Naive B cell (primary cell): ENCODE measurements at regions not wholly inside any gene's neighbourhood (a gene's known extent, or its start where the extent isn't known, plus 50 kb on each side); places are given as distances from the start of the nearest gene placed in this dataset.

ENCODE experiments used
- ATAC-seq, 2 donors: fragments of 150-1000 bp; cut with Tn5 transposase; 2 replicates each; pipeline ENCODE4 v1.10.0; 2021; ENCODE audit warnings: low read depth in 2 of 2, mild to moderate bottlenecking in 2 of 2, moderate library complexity in 2 of 2
- DNase-seq: peaks from one replicate; pipeline ENCODE4 v3.0.0; 2022
- H3K27ac Mint-ChIP-seq, 6 donors: one replicate each; pipeline ENCODE4 v1.8.0; 2020 to 2022; ENCODE audit warnings: mild to moderate bottlenecking in 6 of 6, mixed read lengths in 6 of 6, moderate library complexity in 5 of 6, inconsistent platforms in 2 of 6
- H3K27me3 Mint-ChIP-seq, 3 donors: one replicate each; pipeline ENCODE4 v1.8.0; 2021 to 2022; ENCODE audit warnings: mixed read lengths in 3 of 3, mild to moderate bottlenecking in 1 of 3
- H3K36me3 Mint-ChIP-seq, 2 donors: one replicate each; pipeline ENCODE4 v1.8.0; 2020 to 2022; ENCODE audit warnings: mixed read lengths in 2 of 2, inconsistent platforms in 1 of 2, mild to moderate bottlenecking in 1 of 2
- H3K4me1 Mint-ChIP-seq, 3 donors: one replicate each; pipeline ENCODE4 v1.8.0; 2020 to 2022; ENCODE audit warnings: mixed read lengths in 3 of 3, inconsistent platforms in 1 of 3, mild to moderate bottlenecking in 1 of 3, moderate library complexity in 1 of 3
- H3K4me3 Mint-ChIP-seq, 8 donors: one replicate each; pipeline ENCODE4 v1.8.0; 2020 to 2022; ENCODE audit warnings: mild to moderate bottlenecking in 8 of 8, mixed read lengths in 8 of 8, moderate library complexity in 8 of 8, inconsistent platforms in 2 of 8
- H3K9me3 Mint-ChIP-seq, 7 donors: one replicate each; pipeline ENCODE4 v1.8.0; 2020 to 2022; ENCODE audit warnings: mixed read lengths in 7 of 7, mild to moderate bottlenecking in 5 of 7, inconsistent platforms in 2 of 7, moderate library complexity in 1 of 7

GRCh38 chr2:60603533-60604190 is 50.2 kb upstream of the BCL11A start:
- H3K27ac Mint-ChIP-seq = no peak overlapping the region
- H3K4me1 Mint-ChIP-seq = no peaks in the 10 kb centered on the region
- DNase-seq (no peak), ATAC-seq (no peak)
- H3K36me3 Mint-ChIP-seq = peaks cover 0 to 14% of the 10 kb centered on the region in 2 donors
- H3K27me3 Mint-ChIP-seq = peaks cover 0 to 16% (median 4%) of the 10 kb centered on the region in 3 donors
- H3K4me3 Mint-ChIP-seq = no peak overlapping the region
- H3K9me3 Mint-ChIP-seq = peaks cover 0 to 7% (median 5%) of the 10 kb centered on the region in 7 donors

- H3K27me3 Mint-ChIP-seq = peaks cover 0 to 16% (median 4%) of the 10 kb centered on the region in 3 donors
- H3K27ac Mint-ChIP-seq = peak overlapping the region in 1 of 6 donors; percentile 41
- ATAC-seq = no peak
- no peaks in the 10 kb centered on the region for H3K4me1 Mint-ChIP-seq
- no peak for DNase-seq
- H3K9me3 Mint-ChIP-seq = peaks cover 0 to 7% (median 5%) of the 10 kb centered on the region in 7 donors
- H3K4me3 Mint-ChIP-seq = no peak overlapping the region
- H3K36me3 Mint-ChIP-seq = peaks cover 0 to 14% of the 10 kb centered on the region in 2 donors
Measured at GRCh38 chr2:60604486-60605064, 51.1 kb upstream of the BCL11A start.

DNA sequence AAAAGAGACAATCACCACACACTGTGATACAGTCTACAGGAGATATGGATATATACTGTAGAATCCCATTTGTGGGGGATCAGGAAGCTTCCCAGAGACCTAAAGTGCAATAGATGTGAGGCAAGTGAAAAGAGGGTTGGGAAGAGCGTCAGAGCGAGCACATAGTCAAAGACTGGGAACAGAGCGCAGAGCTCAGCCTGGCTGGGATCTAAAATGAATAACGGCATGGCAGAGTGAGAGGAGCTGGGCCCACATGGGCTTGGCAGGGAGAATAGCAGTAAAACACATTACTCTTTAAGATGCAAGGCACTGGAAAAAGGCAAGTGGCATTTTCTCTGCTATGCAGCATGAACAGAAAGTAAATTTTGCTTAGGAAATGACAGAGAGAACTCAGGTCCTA is 52.4 kb upstream of the BCL11A start:
- Mint-ChIP-seq H3K4me1 (no peaks in the 10 kb centered on the region), H3K9me3 (peaks cover 0 to 4% (median 1%) of the 10 kb centered on the region in 7 donors), H3K27ac (no peak overlapping the region), H3K27me3 (peaks cover 0 to 16% (median 4%) of the 10 kb centered on the region in 3 donors), H3K4me3 (no peak overlapping the region), H3K36me3 (peaks cover 0 to 8% of the 10 kb centered on the region in 2 donors)
- no peak for DNase-seq
- no peak for ATAC-seq

DNA sequence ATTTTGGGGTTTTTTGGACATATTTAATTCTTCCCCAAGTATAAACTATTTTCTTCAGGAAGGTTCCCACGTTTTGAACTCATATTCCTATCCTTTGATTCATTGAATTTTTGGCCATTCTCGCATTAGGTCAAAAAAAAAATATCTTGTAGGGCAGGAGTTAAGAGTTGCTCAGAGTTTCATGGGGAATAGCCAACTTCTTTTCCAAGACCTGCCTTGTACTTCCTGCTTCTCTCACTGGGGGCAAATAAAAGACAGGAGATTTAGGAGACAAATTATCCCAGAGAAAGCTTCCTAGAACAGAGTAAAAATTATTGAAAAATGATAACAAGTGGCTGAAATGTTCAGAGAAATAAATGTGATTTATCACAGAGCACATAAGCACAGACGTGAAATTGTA is 55.2 kb upstream of the BCL11A start:
- Mint-ChIP-seq H3K4me3 (no peak overlapping the region), H3K4me1 (peaks cover 0 to 6% (median 0%) of the 10 kb centered on the region in 3 donors), H3K9me3 (peaks cover 0 to 2% (median 0%) of the 10 kb centered on the region in 7 donors), H3K36me3 (peaks cover 0 to 8% of the 10 kb centered on the region in 2 donors), H3K27me3 (peaks cover 4 to 16% (median 12%) of the 10 kb centered on the region in 3 donors), H3K27ac (no peak overlapping the region)
- ATAC-seq (no peak), DNase-seq (no peak)

DNA sequence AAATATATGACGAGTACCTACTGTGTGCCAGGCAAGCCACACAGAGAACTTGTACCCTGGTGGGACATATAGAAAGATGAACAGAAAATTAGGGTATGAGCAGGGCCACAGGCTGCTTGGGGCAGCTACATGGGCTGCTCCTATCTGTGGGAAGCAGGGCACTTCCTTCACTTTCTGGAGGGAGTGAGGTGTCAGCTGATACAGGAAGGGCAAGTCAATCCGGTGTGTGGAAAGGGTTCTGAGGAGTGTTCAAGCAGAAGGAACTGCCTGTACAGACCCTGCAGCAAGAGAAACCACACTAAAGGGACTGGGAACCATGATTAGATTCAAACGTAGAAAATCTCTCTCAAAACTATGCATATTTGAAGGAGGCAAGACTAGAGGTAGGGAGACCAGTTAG is 58.6 kb upstream of the BCL11A start:
- Mint-ChIP-seq H3K9me3 (peaks cover 0 to 2% (median 0%) of the 10 kb centered on the region in 7 donors), H3K4me1 (peaks cover 0 to 6% (median 0%) of the 10 kb centered on the region in 3 donors), H3K4me3 (no peak overlapping the region), H3K27ac (no peak overlapping the region), H3K27me3 (peaks cover 3 to 12% (median 5%) of the 10 kb centered on the region in 3 donors), H3K36me3 (no peaks in the 10 kb centered on the region)
- DNase-seq (no peak), ATAC-seq (no peak)

DNA sequence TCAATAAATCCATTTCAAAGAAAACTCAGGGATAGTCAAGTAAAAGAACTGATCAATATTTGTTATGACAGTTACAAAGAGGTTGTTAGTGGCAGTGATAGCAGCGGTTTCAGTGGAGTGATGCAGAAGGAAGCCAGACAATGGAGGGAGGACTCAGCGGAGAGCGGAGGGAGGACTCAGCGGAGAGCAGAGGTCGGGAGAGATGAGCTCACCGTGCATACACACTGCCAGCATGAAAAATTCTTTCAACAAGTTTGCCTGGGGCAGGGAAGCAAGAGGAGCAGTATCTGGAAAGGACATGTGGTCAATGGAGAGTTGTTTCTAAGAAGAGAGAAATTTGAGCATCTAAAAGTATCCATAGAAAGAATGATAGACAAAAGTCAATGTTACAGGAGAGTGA is 60.9 kb upstream of the BCL11A start:
- H3K27me3 Mint-ChIP-seq = peaks cover 0 to 12% (median 0%) of the 10 kb centered on the region in 3 donors
- peaks cover 0 to 2% (median 0%) of the 10 kb centered on the region in 7 donors for H3K9me3 Mint-ChIP-seq
- H3K36me3 Mint-ChIP-seq = no peaks in the 10 kb centered on the region
- no peak overlapping the region for H3K27ac Mint-ChIP-seq
- no peak for DNase-seq
- peaks cover 0 to 6% (median 0%) of the 10 kb centered on the region in 3 donors for H3K4me1 Mint-ChIP-seq
- no peak for ATAC-seq
- no peak overlapping the region for H3K4me3 Mint-ChIP-seq

GRCh38 chr2:60621688-60622429 is 68.4 kb upstream of the BCL11A start:
- DNase-seq = no peak
- H3K4me1 Mint-ChIP-seq = no peaks in the 10 kb centered on the region
- ATAC-seq = no peak
- H3K36me3 Mint-ChIP-seq = no peaks in the 10 kb centered on the region
- H3K27ac Mint-ChIP-seq = no peak overlapping the region
- no peaks in the 10 kb centered on the region for H3K9me3 Mint-ChIP-seq
- H3K4me3 Mint-ChIP-seq = no peak overlapping the region
- H3K27me3 Mint-ChIP-seq = peaks cover 11 to 30% (median 15%) of the 10 kb centered on the region in 3 donors

GRCh38 chr2:60623040-60623439 is 69.6 kb upstream of the BCL11A start:
- no peaks in the 10 kb centered on the region for H3K36me3 Mint-ChIP-seq
- no peak for DNase-seq
- no peak overlapping the region for H3K4me3 Mint-ChIP-seq
- ATAC-seq = no peak
- peak overlapping the region in 1 of 6 donors; percentile 71 for H3K27ac Mint-ChIP-seq
- no peaks in the 10 kb centered on the region for H3K4me1 Mint-ChIP-seq
- H3K27me3 Mint-ChIP-seq = peaks cover 11 to 36% (median 15%) of the 10 kb centered on the region in 3 donors
- no peaks in the 10 kb centered on the region for H3K9me3 Mint-ChIP-seq

DNA sequence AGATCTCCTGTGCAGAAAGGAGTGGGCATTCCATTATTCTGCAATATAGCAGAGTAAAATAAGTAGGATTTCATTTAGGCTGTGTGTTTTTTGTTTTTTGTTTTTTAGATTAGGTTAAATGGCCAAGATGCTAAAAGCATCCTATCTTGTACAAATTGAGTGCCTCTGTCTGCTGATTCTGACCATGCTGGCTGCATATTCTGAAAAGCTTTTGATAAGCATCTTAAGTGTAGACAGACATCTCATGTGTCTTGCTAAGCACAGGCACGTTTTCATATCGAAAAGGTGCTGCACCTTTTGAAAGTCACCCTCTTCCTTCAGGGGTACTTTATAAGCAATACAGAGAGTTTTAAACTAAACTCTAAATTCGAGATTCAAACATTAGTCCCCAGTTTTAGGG is 74.0 kb upstream of the BCL11A start:
- H3K27me3 Mint-ChIP-seq = peaks cover 16 to 38% (median 23%) of the 10 kb centered on the region in 3 donors
- no peak overlapping the region for H3K4me3 Mint-ChIP-seq
- H3K9me3 Mint-ChIP-seq = no peaks in the 10 kb centered on the region
- ATAC-seq = no peak
- H3K4me1 Mint-ChIP-seq = no peaks in the 10 kb centered on the region
- no peak for DNase-seq
- H3K27ac Mint-ChIP-seq = no peak overlapping the region
- H3K36me3 Mint-ChIP-seq = no peaks in the 10 kb centered on the region

DNA sequence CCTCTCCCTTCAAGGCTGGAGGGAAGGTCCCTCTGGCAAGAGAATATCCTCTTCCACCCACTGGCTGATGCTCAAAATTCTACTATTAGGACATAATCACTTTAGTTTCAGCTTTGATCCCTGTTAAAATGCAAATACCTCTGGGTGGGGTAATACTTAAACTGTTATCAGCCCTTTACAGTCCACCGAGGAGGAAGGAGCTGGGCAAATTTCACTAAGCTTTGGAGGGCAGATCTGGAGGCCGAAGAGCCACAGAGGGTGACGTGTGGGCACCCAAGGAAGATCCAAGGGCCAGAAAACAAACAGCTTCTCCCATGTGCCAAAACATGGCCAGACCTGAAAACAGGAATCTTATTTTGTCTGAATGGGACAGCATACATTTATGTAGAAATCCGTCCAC is 74.6 kb upstream of the BCL11A start:
- Mint-ChIP-seq H3K27me3 (peaks cover 16 to 37% (median 23%) of the 10 kb centered on the region in 3 donors), H3K36me3 (no peaks in the 10 kb centered on the region), H3K4me1 (no peaks in the 10 kb centered on the region), H3K4me3 (no peak overlapping the region), H3K27ac (peak overlapping the region in 1 of 6 donors; percentile 39), H3K9me3 (no peaks in the 10 kb centered on the region)
- DNase-seq = no peak
- no peak for ATAC-seq

GRCh38 chr2:60628615-60629304 is 75.3 kb upstream of the BCL11A start:
- ATAC-seq = no peak
- Mint-ChIP-seq H3K36me3 (no peaks in the 10 kb centered on the region), H3K27ac (no peak overlapping the region), H3K27me3 (peaks cover 16 to 31% (median 18%) of the 10 kb centered on the region in 3 donors), H3K4me3 (peak overlapping the region in 1 of 8 donors; percentile 53), H3K9me3 (no peaks in the 10 kb centered on the region), H3K4me1 (no peaks in the 10 kb centered on the region)
- DNase-seq = no peak

DNA sequence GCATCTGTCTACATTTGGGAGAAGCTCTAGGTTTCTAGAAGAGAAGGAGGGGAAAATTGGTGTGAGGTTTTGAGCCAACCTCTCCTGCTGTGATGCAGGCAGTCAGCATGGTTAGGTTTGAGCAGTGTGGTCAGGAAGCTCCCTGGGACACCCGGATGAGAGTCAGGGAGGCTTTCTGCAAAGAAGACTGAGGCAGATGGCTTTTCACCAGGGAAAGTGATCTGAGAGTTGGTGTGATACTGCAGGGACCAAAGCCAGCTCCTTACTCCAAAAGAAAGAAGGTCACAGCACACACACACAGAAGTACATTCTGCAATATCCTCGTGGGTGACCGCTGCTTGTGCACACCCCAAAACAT is 75.8 kb upstream of the BCL11A start:
- DNase-seq = no peak
- no peaks in the 10 kb centered on the region for H3K9me3 Mint-ChIP-seq
- H3K4me1 Mint-ChIP-seq = no peaks in the 10 kb centered on the region
- no peak for ATAC-seq
- H3K36me3 Mint-ChIP-seq = no peaks in the 10 kb centered on the region
- H3K27me3 Mint-ChIP-seq = peaks cover 16 to 30% (median 18%) of the 10 kb centered on the region in 3 donors
- H3K4me3 Mint-ChIP-seq = no peak overlapping the region
- no peak overlapping the region for H3K27ac Mint-ChIP-seq

DNA sequence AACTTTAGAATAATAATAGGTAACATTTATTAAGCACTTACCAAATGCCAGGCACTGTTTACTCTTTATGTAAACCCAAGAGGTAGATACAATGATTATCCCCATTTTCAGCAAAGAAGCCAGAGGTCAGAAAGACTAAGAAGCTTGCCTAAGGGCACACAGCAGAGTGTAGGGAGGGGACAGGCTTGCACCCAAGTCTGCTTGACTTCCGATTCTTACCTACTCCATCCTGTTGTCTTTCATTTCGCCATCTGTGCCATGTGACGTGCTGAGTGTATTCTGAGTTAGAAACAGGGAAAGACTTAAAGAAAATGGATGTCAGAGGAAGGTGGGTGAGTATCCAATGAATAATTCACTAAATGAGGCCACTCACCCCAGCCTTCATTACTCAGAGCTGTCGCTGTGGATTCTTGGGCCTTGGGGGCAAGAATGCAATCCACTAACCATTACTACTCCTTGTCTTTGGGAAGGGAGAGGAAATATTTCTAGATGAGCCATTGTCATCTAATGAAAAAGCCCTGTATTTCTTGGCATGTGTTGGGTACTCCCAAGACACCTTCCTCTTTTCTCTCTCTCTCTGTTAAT is 76.4 kb upstream of the BCL11A start:
- DNase-seq (no peak), ATAC-seq (no peak)
- no peaks in the 10 kb centered on the region for H3K9me3 Mint-ChIP-seq
- H3K36me3 Mint-ChIP-seq = no peaks in the 10 kb centered on the region
- H3K27me3 Mint-ChIP-seq = peaks cover 12 to 24% (median 12%) of the 10 kb centered on the region in 3 donors
- H3K4me1 Mint-ChIP-seq = no peaks in the 10 kb centered on the region
- H3K4me3 Mint-ChIP-seq = no peak overlapping the region
- H3K27ac Mint-ChIP-seq = no peak overlapping the region
